H54 (cell line): ENCODE measurements at regions not wholly inside any gene's neighbourhood (a gene's known extent, or its start where the extent isn't known, plus 50 kb on each side); places are given as distances from the start of the nearest gene placed in this dataset.

Source experiments
- DNase-seq: peaks from one replicate; pipeline ENCODE4 v3.0.0; 2011; ENCODE audit warnings: low spot score, mixed read lengths; ENCODE audit not compliant: insufficient read length
- FAIRE-seq: peaks from 3 replicates; lab custom pipeline; 2011; peaks lifted over from hg19 to GRCh38; lab: Jason Lieb, UNC
- POLR2A ChIP-seq: IDR thresholded peaks from 2 replicates; pipeline ENCODE4 v1.6.1; 2011; ENCODE audit warnings: low read depth, mild to moderate bottlenecking, low read length

- no peak for FAIRE-seq
- TF ChIP-seq POLR2A = no peak
- no peak for DNase-seq
These were observed 79.8 kb downstream of the VEGFA start for GRCh38 chr6:43849844-43850243.

- FAIRE-seq (no peak), DNase-seq (no peak)
- TF ChIP-seq POLR2A = no peak
These were observed 78.8 kb downstream of the VEGFA start for GRCh38 chr6:43848671-43849391.

DNA sequence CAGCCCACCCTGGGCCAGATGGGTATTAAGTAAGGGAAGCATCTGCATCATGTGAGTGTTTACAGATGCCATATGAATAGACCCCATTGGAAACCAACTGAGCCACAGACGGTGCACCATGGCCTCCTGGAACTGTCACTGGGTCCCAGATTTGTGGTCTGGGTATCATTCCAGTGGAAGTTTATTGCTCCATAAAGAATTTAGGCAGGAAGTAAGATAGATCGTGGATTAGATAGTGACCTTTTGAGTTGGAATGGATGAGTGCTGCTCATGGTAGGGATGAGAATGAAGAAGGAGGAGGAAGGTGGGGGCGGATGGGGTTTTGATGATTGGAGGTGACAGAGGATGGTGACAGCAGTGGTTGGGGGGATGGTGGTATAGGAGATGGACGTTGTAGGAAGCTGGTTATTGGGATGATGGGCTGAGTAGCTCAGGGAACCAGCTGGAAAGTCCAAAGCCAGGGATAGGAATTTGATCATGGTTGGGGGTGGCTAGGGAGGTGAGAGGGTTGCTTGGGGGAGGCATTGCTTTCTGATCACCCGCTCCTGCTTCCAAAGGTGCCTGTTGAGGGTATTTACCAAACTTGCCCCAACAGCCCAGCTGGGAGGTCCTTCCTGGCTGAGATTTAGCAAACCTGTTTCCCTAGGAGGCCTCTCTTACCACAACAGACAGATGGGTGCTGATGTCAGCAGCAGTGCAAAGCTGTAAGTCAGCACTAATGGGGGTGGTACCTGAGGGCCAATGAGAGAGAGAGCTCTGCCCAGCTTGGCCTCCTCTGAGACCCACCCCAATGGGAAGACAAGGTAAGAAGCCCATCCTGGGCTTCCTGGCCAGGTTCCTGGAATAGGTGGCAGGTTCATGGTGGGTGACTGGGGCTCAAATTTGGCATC lies 78.0 kb downstream of the VEGFA start:
- TF ChIP-seq POLR2A = no peak
- FAIRE-seq (no peak), DNase-seq (no peak)

- FAIRE-seq (no peak), DNase-seq (no peak)
- no peak for TF ChIP-seq POLR2A
These were observed 76.5 kb downstream of the VEGFA start for GRCh38 chr6:43846556-43846955.

- TF ChIP-seq POLR2A = no peak
- no peak for FAIRE-seq
- no peak for DNase-seq
These were observed 75.6 kb downstream of the VEGFA start for GRCh38 chr6:43845646-43846045.

DNA sequence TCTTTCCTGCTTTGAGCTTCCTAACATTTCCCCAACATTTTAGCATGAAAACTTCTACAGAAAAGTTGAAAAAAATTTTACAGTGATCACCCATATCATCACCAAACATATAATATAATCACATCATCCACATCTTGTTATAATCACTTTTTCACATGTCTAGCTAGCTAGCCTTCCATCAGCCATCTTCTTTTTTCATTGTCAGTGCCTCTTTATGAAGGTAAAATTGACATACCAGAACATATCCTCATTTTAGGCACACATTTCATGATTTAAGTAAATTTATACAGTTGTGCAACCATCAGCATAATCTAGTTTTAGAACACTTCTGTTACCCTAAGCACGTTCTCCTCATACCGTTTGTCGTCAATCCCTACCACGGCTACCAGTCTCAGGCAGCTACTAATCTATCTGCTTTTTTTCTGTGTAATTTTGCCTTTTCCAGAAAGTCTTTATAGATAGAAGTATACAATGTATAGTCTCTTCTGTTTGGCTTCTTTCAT lies 73.7 kb downstream of the VEGFA start:
- FAIRE-seq = no peak
- no peak for TF ChIP-seq POLR2A
- no peak for DNase-seq

DNA sequence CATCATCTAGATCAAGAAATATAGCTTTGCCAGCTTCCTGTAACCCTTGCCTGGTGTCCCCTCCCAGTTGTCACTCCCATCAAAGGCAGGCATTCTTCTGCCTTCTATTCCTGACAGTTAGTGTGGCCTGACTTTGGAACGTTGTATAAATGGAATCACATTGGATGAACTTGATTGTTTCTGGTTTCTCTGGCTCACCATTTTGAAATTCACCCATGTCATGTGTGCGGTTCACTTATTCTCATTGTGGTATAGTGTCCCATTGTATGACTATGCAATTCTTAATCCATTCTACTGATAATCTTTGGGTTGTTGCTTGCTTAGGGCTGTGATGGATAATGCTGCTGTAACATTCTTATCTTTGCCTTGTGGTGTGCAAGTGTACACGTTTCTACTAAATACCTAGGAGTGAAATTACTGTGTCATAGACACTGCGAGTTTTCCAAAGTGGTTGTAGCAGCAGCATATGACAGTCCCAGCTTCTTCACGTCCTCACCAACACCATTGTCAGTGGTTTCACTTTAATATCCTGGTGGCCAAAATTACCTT lies 73.2 kb downstream of the VEGFA start:
- FAIRE-seq = no peak
- no peak for TF ChIP-seq POLR2A
- no peak for DNase-seq

DNA sequence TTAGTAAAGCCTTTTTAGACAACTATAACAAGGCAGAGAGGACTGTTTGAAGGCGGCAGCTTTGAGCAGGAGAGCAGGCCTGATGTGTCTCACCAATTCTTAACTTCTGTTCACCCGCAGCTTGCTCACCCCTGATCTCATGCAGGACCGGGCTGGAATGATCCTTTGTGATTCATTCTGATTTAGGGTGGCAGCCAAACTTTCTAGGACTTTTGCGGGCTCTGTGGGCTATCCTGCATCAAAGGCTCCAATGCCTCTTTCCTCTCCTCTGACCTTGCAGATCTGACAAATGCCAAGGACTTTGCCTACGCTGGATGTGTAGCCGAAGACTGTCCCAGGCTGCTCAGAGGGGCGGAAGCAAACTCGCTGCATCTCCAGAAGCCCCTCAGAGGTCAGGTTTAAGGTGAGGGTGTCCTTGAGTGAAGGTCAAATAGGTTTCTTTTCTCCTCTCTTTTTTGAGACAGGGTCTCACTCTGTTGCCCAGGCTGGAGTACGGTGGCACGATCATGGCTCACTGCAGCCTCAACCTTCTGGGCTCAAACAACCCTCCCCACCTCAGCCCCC lies 72.3 kb downstream of the VEGFA start:
- FAIRE-seq (peak; percentile 74), DNase-seq (peak; percentile 90)
- no peak for TF ChIP-seq POLR2A

- TF ChIP-seq POLR2A = no peak
- no peak for DNase-seq
- FAIRE-seq = no peak
These were observed 70.6 kb downstream of the VEGFA start for GRCh38 chr6:43840490-43841218.

DNA sequence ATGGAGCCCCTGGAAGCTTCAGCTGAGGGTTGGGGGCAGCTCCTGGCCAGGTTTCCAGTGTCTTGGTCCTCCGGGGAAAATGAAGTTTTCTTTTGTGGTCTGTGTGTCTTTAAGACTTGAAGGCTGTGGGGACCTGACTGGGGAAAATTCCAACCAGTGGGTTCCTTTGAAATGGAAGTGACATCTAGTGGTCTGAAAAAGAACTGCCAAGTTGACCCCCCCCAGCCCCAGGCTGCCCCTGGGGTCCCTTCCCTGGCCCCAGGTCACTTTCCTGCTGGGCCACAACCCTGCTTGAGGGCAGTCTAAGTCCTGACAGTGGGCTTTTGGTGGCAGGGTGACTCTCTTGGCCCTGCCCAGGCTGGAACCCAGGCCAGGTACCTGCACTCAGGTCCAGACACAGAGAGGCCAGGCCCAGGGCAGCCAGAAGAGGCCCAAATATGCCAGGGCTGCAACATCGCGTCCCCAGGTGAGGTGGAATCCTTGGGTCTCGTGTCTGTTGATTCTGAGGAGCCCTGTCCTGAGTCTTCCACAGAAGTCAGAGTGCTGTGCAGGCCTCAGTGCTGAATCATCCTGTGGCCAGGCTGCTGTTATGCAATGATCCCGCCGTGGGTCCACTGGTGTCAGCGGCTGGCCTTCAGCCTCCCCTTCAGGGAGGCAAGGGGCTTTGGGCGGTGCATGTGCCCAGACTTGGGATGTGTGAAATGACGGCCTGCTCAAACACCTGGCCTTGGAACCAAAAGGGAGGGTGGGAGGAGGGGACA lies 68.4 kb downstream of the VEGFA start:
- no peak for TF ChIP-seq POLR2A
- peak; percentile 6 for FAIRE-seq
- peak; percentile 78 for DNase-seq

DNA sequence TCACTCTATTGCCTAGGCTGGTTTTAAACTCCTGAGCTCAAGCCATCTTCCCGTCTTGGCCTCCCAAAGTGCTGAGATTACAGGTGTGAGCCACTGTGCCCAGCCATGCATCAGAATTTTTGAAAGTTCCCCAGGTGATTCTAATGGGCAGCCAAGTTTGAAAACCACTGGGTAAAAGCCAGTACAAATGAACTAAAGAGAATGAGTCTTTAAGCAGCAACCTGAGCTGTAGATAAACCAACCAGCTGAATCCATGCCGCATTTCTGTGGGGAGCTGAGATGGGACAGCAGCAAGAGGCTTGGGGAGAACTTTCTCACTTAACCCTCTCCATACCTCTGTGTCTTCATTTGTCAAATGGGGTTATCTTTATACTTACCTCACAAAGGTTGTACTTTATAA lies 67.5 kb downstream of the VEGFA start:
- FAIRE-seq (no peak), DNase-seq (no peak)
- TF ChIP-seq POLR2A = no peak

DNA sequence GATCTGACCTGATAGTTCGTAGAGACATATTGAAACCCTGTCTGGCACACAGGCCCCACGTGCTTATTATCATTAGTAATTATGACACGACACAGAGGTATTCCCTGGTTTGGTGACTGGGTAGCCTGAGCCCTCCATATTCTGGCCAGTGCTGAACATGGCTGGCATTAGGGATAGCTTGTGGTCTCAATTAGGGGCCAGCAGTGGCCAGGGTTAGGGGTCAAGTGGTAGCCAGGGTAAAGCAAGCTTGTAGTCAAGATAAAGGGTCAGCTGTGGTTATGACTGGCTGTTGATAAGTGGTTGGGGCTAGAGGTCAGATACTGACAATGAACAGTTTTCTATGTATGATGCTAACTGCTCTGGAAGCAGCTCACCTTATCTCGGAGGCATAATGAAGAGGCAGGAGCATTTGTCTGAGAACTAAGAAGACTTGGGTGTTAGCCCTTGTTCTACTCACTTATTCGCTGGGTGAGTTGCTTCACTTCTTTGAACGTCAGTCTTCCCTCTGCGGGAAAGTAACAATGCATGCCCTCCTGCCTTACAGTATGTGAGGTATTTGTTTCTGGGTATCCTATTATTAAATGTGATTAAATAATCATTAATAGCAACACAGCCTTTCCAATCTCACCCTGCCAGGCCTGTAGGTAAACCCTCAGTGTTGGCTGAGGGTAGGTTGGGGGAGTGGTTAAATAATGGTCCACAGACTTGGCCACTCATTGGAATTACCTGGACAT lies 66.7 kb downstream of the VEGFA start:
- no peak for FAIRE-seq
- TF ChIP-seq POLR2A = no peak
- DNase-seq = no peak
